HG03575 (cell line): ENCODE measurements at regions not wholly inside any gene's neighbourhood (a gene's known extent, or its start where the extent isn't known, plus 50 kb on each side); places are given as distances from the start of the nearest gene placed in this dataset.
"Not testable (repeated sequence)": the region's sequence is repeated elsewhere in the genome, so short reads cannot be mapped to it uniquely, and the experiment has no call there.

Source experiments
- ATAC-seq: cut with Tn5 transposase; IDR thresholded peaks from one replicate; pipeline ENCODE4 v1.9.1; 2021; ENCODE audit not compliant: unreplicated experiment, insufficient number of reproducible peaks, low FRiP score; ENCODE audit errors: extremely low read depth

GRCh38 chr5:56669534-56670483, 145.5 kb upstream of the MAP3K1 start:
- peak; percentile 98 for ATAC-seq

GRCh38 chr5:56668996-56669395, 146.4 kb upstream of the MAP3K1 start:
- ATAC-seq: no peak

DNA sequence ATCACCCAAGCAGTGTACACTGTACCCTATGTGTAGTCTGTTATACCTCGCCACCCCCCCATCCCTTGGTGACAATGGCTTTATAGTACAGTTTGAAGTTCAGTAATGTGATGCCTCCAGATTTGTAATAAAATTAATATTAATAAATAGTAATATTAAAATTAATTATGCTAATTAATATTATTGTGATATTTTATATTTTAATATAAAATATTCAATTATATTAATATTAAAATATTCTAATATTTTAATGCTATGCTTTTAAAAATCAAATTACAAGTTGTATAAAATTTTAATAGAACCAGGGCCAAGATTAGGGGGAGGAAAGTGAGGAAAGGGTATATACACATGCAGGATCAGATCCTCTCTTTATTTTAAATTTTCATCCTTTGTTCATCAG, 147.7 kb upstream of the MAP3K1 start:
- no peak for ATAC-seq

GRCh38 chr5:56666901-56667300, 148.4 kb upstream of the MAP3K1 start:
- no peak for ATAC-seq

DNA sequence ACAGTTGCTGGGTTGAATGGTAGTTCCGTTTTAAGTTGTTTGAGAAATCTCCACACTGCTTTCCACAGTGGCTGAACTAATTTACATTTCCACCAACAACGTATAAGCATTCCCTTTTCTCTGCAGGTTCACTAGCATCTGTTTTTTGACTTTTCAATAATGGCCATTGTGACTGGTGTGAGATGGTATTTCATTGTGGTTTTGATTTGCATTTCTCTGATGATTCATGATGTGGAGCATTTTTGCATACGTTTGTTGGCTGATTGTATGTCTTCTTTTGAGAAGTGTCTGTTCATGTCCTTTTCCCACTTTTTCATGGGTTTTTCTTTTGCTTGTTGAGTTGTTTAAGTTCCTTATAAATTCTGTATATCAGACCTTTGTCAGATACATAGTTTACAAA, 150.2 kb upstream of the MAP3K1 start:
- not testable (repeated sequence) for ATAC-seq

DNA sequence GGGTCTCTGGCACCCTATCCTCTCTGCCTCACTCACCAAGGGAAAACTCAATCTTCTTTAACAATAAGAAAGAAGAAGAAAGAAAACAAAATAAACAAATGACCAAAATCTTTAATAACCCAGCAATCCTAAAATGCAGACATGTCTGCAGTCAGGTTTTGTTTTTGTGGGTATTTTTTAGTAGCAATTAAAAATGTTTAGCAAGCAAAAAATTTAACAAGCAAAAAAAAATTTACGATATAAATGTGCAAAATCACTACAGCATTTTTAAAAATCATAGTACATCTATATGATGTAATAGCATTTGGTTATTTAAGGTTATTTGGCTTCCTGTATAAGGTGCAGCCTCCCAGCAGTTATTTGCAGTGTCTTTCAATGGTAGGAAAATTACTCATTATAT, 151.3 kb upstream of the MAP3K1 start:
- no peak for ATAC-seq

DNA sequence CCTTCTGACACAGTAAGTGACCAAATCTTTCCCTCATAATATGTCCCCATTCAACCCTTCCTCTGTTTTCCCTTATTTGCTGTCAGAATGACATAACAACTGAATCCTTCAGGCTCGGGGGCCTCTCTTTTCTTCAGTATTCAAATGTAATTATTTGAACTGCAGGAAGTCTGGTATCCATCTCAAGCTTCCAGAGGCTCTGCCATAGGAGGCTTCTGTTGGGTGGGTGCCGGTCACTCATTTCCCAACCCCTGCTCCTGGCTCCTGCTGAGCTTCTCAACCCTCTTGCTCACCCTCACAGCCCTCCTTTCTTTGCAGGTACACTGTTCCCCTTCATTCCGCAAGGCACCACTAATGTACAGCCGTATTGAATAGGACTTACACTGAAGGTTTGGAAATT, 151.8 kb upstream of the MAP3K1 start:
- ATAC-seq: no peak

DNA sequence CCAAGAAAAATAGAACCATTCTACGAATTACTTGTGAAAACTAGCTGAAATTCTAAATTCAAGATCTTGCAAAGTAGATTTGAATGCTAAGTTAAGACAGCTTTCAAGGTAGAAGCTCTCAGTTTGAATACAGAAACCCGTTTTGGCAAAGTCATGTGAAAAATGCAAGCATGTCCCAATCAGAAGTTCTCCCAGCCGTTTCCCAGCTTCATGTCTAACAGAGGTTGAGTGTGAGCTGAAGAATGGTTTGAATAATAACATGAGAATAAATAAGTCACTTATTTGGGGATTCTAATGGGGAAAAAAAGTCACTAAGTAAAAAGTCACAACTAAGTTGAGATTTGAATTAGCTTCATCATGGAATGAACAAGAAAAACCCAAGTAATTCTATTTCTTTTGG, 152.5 kb upstream of the MAP3K1 start:
- no peak for ATAC-seq

DNA sequence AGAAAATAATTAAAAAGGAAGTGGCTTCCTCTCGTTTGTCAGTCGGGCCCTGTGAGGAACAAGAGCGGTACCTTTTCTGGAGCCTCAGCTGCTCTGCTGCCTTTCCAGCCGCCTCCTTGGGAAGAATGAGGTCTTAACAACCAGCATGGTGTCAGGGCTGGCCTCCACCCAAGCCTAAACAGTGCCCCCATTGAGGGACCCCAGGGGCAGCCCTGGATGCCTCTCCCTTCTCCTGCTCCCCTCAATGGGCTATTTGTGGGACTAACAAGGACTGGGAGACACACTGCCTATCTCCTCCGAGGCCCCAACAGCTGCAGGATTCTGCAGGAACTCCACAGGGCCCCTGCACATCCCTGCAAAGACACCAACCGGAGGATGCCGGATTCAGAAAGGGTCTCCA, 155.4 kb upstream of the MAP3K1 start:
- no peak for ATAC-seq

DNA sequence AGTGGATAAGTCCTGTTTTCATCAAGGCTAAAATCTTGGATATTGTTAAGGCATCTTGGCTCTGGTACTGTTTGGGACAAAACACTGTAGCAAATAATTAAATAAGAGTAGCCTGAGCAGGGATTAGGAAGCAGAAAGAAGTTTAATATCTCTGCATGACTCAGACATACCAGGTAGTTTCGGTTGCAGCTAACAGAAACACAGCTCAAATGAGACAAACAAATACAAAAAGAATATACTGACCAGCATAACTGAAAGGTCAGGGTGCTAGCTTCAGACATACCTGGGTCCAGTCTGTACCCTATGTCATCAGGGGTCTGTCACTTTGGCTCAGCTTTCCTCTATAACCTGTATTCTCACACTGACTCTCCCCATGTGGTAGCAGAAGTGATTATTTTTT, 156.4 kb upstream of the MAP3K1 start:
- ATAC-seq: no peak

DNA sequence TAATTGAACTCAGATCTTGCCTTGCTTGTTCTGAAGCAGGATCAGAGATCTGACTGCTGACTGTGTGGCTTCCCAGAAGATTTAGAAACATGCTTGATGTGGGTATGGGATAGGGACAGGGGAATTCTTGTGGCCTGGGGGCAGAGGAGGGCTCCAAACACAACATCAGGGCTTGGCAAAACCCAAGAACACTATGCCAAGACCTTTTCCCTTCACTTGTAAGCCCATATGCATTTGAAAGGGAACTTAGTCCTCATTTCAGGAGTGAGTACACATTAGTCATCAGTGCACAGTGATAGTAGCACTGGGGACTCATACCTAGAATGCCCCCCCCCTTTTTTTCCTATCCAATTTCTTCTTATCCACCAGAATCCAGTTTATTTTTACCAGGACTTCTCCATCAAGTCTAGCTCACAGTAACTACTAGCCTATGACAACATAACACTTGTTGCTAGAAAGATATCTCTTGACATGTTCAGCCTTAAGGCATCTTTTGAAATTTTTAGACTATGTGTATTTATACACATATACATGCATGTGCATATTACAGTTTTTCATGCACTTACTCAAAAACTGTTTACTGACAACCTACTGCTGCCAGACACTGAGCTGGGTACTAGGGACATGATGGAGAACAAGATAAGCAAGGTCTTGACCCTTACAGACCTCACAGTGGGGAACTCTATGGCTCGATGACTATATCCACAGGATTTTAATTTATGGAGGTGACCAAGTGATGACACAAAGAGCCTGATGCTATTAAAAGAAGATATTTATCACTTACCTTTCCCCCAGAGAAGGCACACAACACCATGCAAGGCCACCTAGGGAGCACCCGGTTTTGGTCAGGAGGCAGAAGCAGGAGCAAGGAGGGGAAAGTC, 158.3 kb upstream of the MAP3K1 start:
- ATAC-seq: no peak

GRCh38 chr5:56651893-56652292, 163.5 kb upstream of the MAP3K1 start:
- ATAC-seq: no peak

DNA sequence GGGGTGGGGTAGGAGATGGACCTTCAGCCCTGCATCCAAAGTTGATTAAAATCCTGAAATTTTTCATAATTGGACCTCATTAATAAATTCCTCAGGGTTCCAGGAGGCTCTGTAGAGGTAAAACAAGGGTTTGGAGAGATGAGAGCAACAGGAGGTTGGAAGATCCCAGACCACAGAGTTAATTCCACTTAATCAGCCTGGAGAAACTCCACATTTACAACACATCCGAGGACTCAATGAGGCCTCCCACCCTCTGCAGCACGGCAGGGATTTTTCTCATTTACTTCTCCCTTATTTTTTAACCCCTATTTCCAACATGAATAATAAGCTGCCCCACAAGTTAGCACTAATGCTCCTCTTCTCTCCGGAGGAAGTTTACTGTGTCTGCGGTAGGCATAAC, 165.0 kb upstream of the MAP3K1 start:
- ATAC-seq: no peak

- ATAC-seq: no peak
Measured at GRCh38 chr5:56649569-56649968, 165.8 kb upstream of the MAP3K1 start.

- ATAC-seq: no peak
Measured at GRCh38 chr5:56648460-56649034, 166.8 kb upstream of the MAP3K1 start.

DNA sequence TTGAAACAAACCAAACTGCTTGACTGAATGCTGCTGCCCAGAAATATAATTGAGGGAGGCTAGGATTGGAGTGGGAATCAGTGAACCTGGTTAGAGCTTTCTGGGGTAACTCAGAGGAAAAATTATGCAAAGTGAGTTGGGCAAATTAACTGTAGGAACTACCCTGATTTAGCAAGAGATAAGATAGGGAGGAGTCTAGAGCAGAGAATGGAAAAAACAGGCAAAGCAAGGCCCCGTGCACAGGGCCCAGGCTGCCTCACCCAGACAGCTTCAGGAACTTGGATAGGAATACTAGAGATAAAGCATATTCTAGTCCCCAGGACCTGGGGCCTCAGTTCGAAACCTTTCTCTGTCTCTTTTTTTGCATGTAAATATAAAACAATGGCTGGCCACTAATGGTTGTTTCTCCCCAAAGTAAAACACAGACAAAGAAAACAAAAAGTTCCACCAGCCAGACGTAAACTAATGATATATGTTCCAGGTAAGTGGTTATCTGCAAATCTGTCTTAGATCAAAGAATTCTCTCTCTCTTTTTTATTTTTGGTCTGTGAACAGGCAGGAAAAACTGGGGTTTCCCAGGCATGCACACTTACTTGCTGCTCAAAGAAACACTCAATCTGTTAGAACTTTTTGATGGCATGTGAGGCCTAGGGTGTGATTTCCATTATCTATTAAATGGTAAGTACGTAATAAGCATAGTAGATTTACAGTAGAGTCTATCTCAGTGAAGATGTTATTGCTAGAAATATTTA, 168.1 kb upstream of the MAP3K1 start:
- ATAC-seq: no peak

DNA sequence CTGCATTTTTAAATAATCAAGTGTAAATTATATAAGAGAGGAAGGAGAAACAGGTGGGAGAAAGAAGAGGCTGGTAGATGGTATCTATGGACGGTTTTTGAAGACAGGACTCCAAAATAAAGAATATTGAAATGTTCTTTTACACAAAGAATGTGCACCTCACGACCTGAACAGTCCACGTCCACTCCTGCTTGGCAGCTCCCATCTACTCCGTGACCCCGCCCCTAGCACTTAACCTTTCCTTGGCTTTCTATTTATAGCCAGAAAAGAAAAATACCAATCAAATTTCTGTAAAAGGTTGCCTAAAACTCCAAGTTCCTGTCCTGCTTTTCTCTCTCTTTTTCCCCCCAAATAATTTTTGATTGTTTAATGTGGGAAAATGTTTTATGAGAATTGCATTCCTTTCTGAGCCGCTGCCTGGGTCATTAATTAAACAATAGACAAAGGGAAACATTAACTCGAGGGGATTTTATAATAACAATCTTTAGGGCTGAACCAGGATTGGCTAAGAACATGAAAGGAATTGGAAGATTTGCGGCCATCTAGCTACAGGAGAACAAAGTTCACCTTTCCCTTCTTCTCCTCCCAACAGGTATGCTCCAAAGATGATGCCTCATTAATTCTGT, 173.6 kb upstream of the MAP3K1 start:
- no peak for ATAC-seq

DNA sequence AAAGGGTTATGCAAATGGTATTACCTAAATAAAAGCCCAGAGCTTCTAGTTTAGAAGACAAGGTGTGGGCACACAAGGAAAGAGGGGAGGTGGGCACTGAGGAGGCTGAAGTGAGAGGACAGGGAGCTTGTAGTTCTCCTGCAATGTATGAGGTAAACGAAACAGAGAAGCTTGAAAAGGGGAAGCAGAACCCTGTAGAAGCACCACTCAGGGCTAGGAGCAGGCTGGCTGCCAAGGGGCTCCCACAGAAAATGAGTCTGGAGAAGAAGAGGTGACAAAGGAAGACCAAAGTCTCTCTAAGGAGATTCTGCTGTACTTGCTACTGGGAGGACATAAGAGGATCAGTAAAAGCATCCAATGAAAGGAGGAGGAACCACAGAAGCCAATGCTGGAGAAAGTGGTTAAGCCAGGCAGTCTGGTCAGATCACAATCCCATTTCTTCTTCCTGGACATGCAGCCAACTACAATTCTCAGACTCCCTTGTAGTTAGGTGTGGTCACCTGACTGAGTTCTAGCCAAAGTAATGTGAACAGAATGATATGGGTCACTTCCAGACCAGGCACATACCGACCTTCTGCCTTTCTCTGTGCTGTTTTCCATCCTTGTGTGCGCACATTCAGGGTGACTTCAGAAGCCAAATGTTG, 174.5 kb upstream of the MAP3K1 start:
- ATAC-seq: no peak
